ENCODE measurements at regions not wholly inside any gene's neighbourhood (a gene's known extent, or its start where the extent isn't known, plus 50 kb on each side); places are given as distances from the start of the nearest gene placed in this dataset.

- H3K4me1 ChIP-seq (ENCODE audit: control insufficient read depth, extremely low read depth, insufficient read depth, low read length), result no peaks in the 10 kb centered on the region
- TF ChIP-seq EZH2 (IDR thresholded peaks at IDR 0.05; ENCODE audit: low read length, missing control alignments) (no peak), CTCF (conservative IDR thresholded peaks at IDR 0.05 in 1 of 2, IDR thresholded peaks at IDR 0.05 in 1 of 2; ENCODE audit: low read depth in 1 of 2, low read length in 2 of 2) (no peak)
- H3K4me2 ChIP-seq (ENCODE audit: extremely low read depth, insufficient read depth, low read length), result no peak overlapping the region
- no peaks in the 10 kb centered on the region for H3K27me3 ChIP-seq (ENCODE audit: control insufficient read depth, insufficient read depth, low read length)
- H3K27ac ChIP-seq (ENCODE audit: insufficient read depth, low read length), result no peak overlapping the region
- no peaks in the 10 kb centered on the region for H4K20me1 ChIP-seq (ENCODE audit: control insufficient read depth, extremely low read depth, insufficient read depth, low read length)
- H3K36me3 ChIP-seq (ENCODE audit: control insufficient read depth, insufficient read depth, low read length), result no peaks in the 10 kb centered on the region
- H2AFZ ChIP-seq (ENCODE audit: low read length), result no peak overlapping the region
- no peaks in the 10 kb centered on the region for H3K9me3 ChIP-seq (ENCODE audit: control insufficient read depth, insufficient read depth, low read depth, low read length)
- H3K79me2 ChIP-seq (ENCODE audit: control insufficient read depth, insufficient read depth, low read length), result no peaks in the 10 kb centered on the region
- H3K9ac ChIP-seq (ENCODE audit: insufficient read depth, low read length), result no peak overlapping the region
- no peak for DNase-seq (ENCODE audit: low read depth in 2 of 2)
- H3K4me3 ChIP-seq (replicated peaks in 1 of 4; ENCODE audit: control extremely low read depth in 1 of 4, insufficient read depth in 1 of 4, low read depth in 3 of 4, low read length in 4 of 4), result no peak overlapping the region
Measured at GRCh38 chr2:136331226-136331625, 213.3 kb upstream of the CXCR4 start.

- H2AFZ ChIP-seq (ENCODE audit: low read length), result no peak overlapping the region
- H4K20me1 ChIP-seq (ENCODE audit: control insufficient read depth, extremely low read depth, insufficient read depth, low read length), result no peaks in the 10 kb centered on the region
- no peak overlapping the region for H3K27ac ChIP-seq (ENCODE audit: insufficient read depth, low read length)
- no peak overlapping the region for H3K9ac ChIP-seq (ENCODE audit: insufficient read depth, low read length)
- TF ChIP-seq CTCF (conservative IDR thresholded peaks at IDR 0.05 in 1 of 2, IDR thresholded peaks at IDR 0.05 in 1 of 2; ENCODE audit: low read depth in 1 of 2, low read length in 2 of 2) (no peak), EZH2 (IDR thresholded peaks at IDR 0.05; ENCODE audit: low read length, missing control alignments) (no peak)
- H3K36me3 ChIP-seq (ENCODE audit: control insufficient read depth, insufficient read depth, low read length), result no peaks in the 10 kb centered on the region
- H3K27me3 ChIP-seq (ENCODE audit: control insufficient read depth, insufficient read depth, low read length), result no peaks in the 10 kb centered on the region
- H3K4me2 ChIP-seq (ENCODE audit: extremely low read depth, insufficient read depth, low read length), result no peak overlapping the region
- H3K9me3 ChIP-seq (ENCODE audit: control insufficient read depth, insufficient read depth, low read depth, low read length), result no peaks in the 10 kb centered on the region
- no peak overlapping the region for H3K4me3 ChIP-seq (replicated peaks in 1 of 4; ENCODE audit: control extremely low read depth in 1 of 4, insufficient read depth in 1 of 4, low read depth in 3 of 4, low read length in 4 of 4)
- DNase-seq (ENCODE audit: low read depth in 2 of 2), result no peak
- no peaks in the 10 kb centered on the region for H3K4me1 ChIP-seq (ENCODE audit: control insufficient read depth, extremely low read depth, insufficient read depth, low read length)
- no peaks in the 10 kb centered on the region for H3K79me2 ChIP-seq (ENCODE audit: control insufficient read depth, insufficient read depth, low read length)
Measured at GRCh38 chr2:136328207-136328795, 210.4 kb upstream of the CXCR4 start.

GRCh38 chr2:136327162-136327852 is 209.4 kb upstream of the CXCR4 start:
- H3K27me3 ChIP-seq (ENCODE audit: control insufficient read depth, insufficient read depth, low read length), result no peaks in the 10 kb centered on the region
- no peak overlapping the region for H3K9ac ChIP-seq (ENCODE audit: insufficient read depth, low read length)
- H3K9me3 ChIP-seq (ENCODE audit: control insufficient read depth, insufficient read depth, low read depth, low read length), result no peaks in the 10 kb centered on the region
- H3K36me3 ChIP-seq (ENCODE audit: control insufficient read depth, insufficient read depth, low read length), result no peaks in the 10 kb centered on the region
- H3K4me1 ChIP-seq (ENCODE audit: control insufficient read depth, extremely low read depth, insufficient read depth, low read length), result no peaks in the 10 kb centered on the region
- H3K79me2 ChIP-seq (ENCODE audit: control insufficient read depth, insufficient read depth, low read length), result no peaks in the 10 kb centered on the region
- H3K4me3 ChIP-seq (replicated peaks in 1 of 4; ENCODE audit: control extremely low read depth in 1 of 4, insufficient read depth in 1 of 4, low read depth in 3 of 4, low read length in 4 of 4), result peak overlapping the region in 2 of 4 experiments; percentile 13 to 14
- no peak overlapping the region for H2AFZ ChIP-seq (ENCODE audit: low read length)
- peak; percentile 25 to 45 for DNase-seq (ENCODE audit: low read depth in 2 of 2)
- no peaks in the 10 kb centered on the region for H4K20me1 ChIP-seq (ENCODE audit: control insufficient read depth, extremely low read depth, insufficient read depth, low read length)
- H3K4me2 ChIP-seq (ENCODE audit: extremely low read depth, insufficient read depth, low read length), result peak overlapping the region; percentile 57
- TF ChIP-seq CTCF (conservative IDR thresholded peaks at IDR 0.05 in 1 of 2, IDR thresholded peaks at IDR 0.05 in 1 of 2; ENCODE audit: low read depth in 1 of 2, low read length in 2 of 2) (no peak), EZH2 (IDR thresholded peaks at IDR 0.05; ENCODE audit: low read length, missing control alignments) (no peak)
- no peak overlapping the region for H3K27ac ChIP-seq (ENCODE audit: insufficient read depth, low read length)
